ENCODE measurements at regions not wholly inside any gene's neighbourhood (a gene's known extent, or its start where the extent isn't known, plus 50 kb on each side); places are given as distances from the start of the nearest gene placed in this dataset.

GRCh38 chr4:167973513-167973912 is 118.8 kb upstream of the ANXA10 start:
- no peaks in the 10 kb centered on the region for H3K4me1 Mint-ChIP-seq (ENCODE audit: low read depth, unreplicated experiment)
- H3K36me3 Mint-ChIP-seq (ENCODE audit: insufficient read depth, unreplicated experiment), result no peaks in the 10 kb centered on the region
- no peak for TF ChIP-seq CTCF (IDR thresholded peaks at IDR 0.05; ENCODE audit: unreplicated experiment)
- no peak overlapping the region for H3K27ac Mint-ChIP-seq (ENCODE audit: unreplicated experiment)
- no TSS peak for BruUV-seq (replicated peaks)
- no peak overlapping the region for H3K4me3 Mint-ChIP-seq (ENCODE audit: low read depth, unreplicated experiment)
- intact Hi-C loops (cut with micrococcal nuclease; ENCODE audit: unreplicated experiment), result no loop called here
- no peaks in the 10 kb centered on the region for H3K27me3 Mint-ChIP-seq (ENCODE audit: unreplicated experiment)
- peaks cover 3% of the 10 kb centered on the region for H3K9me3 Mint-ChIP-seq (ENCODE audit: low read depth, unreplicated experiment)
- CTCF ChIA-PET, result no interaction called here
- DNase-seq, result no peak

GRCh38 chr4:167985565-167985964 is 106.8 kb upstream of the ANXA10 start:
- no peaks in the 10 kb centered on the region for H3K27me3 Mint-ChIP-seq (ENCODE audit: unreplicated experiment)
- BruUV-seq (replicated peaks), result no TSS peak
- CTCF ChIA-PET, result no interaction called here
- intact Hi-C loops (cut with micrococcal nuclease; ENCODE audit: unreplicated experiment), result no loop called here
- H3K27ac Mint-ChIP-seq (ENCODE audit: unreplicated experiment), result no peak overlapping the region
- no peaks in the 10 kb centered on the region for H3K4me1 Mint-ChIP-seq (ENCODE audit: low read depth, unreplicated experiment)
- DNase-seq, result no peak
- no peak overlapping the region for H3K4me3 Mint-ChIP-seq (ENCODE audit: low read depth, unreplicated experiment)
- no peaks in the 10 kb centered on the region for H3K9me3 Mint-ChIP-seq (ENCODE audit: low read depth, unreplicated experiment)
- no peak for TF ChIP-seq CTCF (IDR thresholded peaks at IDR 0.05; ENCODE audit: unreplicated experiment)
- no peaks in the 10 kb centered on the region for H3K36me3 Mint-ChIP-seq (ENCODE audit: insufficient read depth, unreplicated experiment)

GRCh38 chr4:167986044-167986443 is 106.3 kb upstream of the ANXA10 start:
- intact Hi-C loops (cut with micrococcal nuclease; ENCODE audit: unreplicated experiment), result no loop called here
- CTCF ChIA-PET, result no interaction called here
- no peak for TF ChIP-seq CTCF (IDR thresholded peaks at IDR 0.05; ENCODE audit: unreplicated experiment)
- no peaks in the 10 kb centered on the region for H3K27me3 Mint-ChIP-seq (ENCODE audit: unreplicated experiment)
- no peaks in the 10 kb centered on the region for H3K36me3 Mint-ChIP-seq (ENCODE audit: insufficient read depth, unreplicated experiment)
- no TSS peak for BruUV-seq (replicated peaks)
- no peaks in the 10 kb centered on the region for H3K4me1 Mint-ChIP-seq (ENCODE audit: low read depth, unreplicated experiment)
- DNase-seq, result no peak
- H3K27ac Mint-ChIP-seq (ENCODE audit: unreplicated experiment), result no peak overlapping the region
- H3K4me3 Mint-ChIP-seq (ENCODE audit: low read depth, unreplicated experiment), result no peak overlapping the region
- H3K9me3 Mint-ChIP-seq (ENCODE audit: low read depth, unreplicated experiment), result no peaks in the 10 kb centered on the region

- Mint-ChIP-seq H3K4me3 (ENCODE audit: low read depth, unreplicated experiment) (no peak overlapping the region), H3K27me3 (ENCODE audit: unreplicated experiment) (no peaks in the 10 kb centered on the region), H3K4me1 (ENCODE audit: low read depth, unreplicated experiment) (no peaks in the 10 kb centered on the region), H3K27ac (ENCODE audit: unreplicated experiment) (no peak overlapping the region), H3K36me3 (ENCODE audit: insufficient read depth, unreplicated experiment) (no peaks in the 10 kb centered on the region), H3K9me3 (ENCODE audit: low read depth, unreplicated experiment) (no peaks in the 10 kb centered on the region)
- intact Hi-C loops (cut with micrococcal nuclease; ENCODE audit: unreplicated experiment), result no loop called here
- BruUV-seq (replicated peaks), result no TSS peak
- no peak for DNase-seq
- TF ChIP-seq CTCF (IDR thresholded peaks at IDR 0.05; ENCODE audit: unreplicated experiment), result no peak
- CTCF ChIA-PET, result interaction anchor here (0.6 to 1.2 kb wide), 2 partner anchors 21 to 166 kb away, joined by 3 to 4 read pairs; no protein-coding TSS in a partner anchor
These were observed 105.1 kb upstream of the ANXA10 start for GRCh38 chr4:167987285-167987684.

All from Calu3 (cell line).